ENCODE measurements at regions not wholly inside any gene's neighbourhood (a gene's known extent, or its start where the extent isn't known, plus 50 kb on each side); places are given as distances from the start of the nearest gene placed in this dataset.

GRCh38 chr6:1091900-1092299 is 220.0 kb upstream of the FOXQ1 start:
- Mint-ChIP-seq H3K36me3 (ENCODE audit: low read depth) (no peaks in the 10 kb centered on the region), H3K9me3 (no peaks in the 10 kb centered on the region), H3K4me3 (no peak overlapping the region)

GRCh38 chr6:1089859-1090258 is 222.0 kb upstream of the FOXQ1 start:
- Mint-ChIP-seq H3K27me3 (ENCODE audit: low read depth) (peaks cover 12% of the 10 kb centered on the region), H3K9me3 (no peaks in the 10 kb centered on the region), H3K4me3 (no peak overlapping the region), H3K36me3 (ENCODE audit: low read depth) (no peaks in the 10 kb centered on the region), H3K4me1 (no peaks in the 10 kb centered on the region), H3K27ac (ENCODE audit: unreplicated experiment) (no peak overlapping the region)
- TF ChIP-seq CTCF (conservative IDR thresholded peaks at IDR 0.05), result no peak
- no peak for DNase-seq (ENCODE audit: low read depth, low spot score)

More at GRCh38 chr6:1091900-1092299, 220.0 kb upstream of the FOXQ1 start:
- DNase-seq (ENCODE audit: low read depth, low spot score), result no peak
- peaks cover 11% of the 10 kb centered on the region for H3K27me3 Mint-ChIP-seq (ENCODE audit: low read depth)
- no peaks in the 10 kb centered on the region for H3K4me1 Mint-ChIP-seq
- no peak overlapping the region for H3K27ac Mint-ChIP-seq (ENCODE audit: unreplicated experiment)
- no peak for TF ChIP-seq CTCF (conservative IDR thresholded peaks at IDR 0.05)

GRCh38 chr6:1088492-1089001 is 223.4 kb upstream of the FOXQ1 start:
- TF ChIP-seq CTCF (conservative IDR thresholded peaks at IDR 0.05), result no peak
- Mint-ChIP-seq H3K9me3 (no peaks in the 10 kb centered on the region), H3K4me3 (no peak overlapping the region), H3K27ac (ENCODE audit: unreplicated experiment) (no peak overlapping the region), H3K4me1 (no peaks in the 10 kb centered on the region), H3K27me3 (ENCODE audit: low read depth) (peaks cover 9% of the 10 kb centered on the region), H3K36me3 (ENCODE audit: low read depth) (no peaks in the 10 kb centered on the region)
- no peak for DNase-seq (ENCODE audit: low read depth, low spot score)

GRCh38 chr6:1087154-1087843 is 224.6 kb upstream of the FOXQ1 start:
- H3K4me1 Mint-ChIP-seq, result no peaks in the 10 kb centered on the region
- no peak for TF ChIP-seq CTCF (conservative IDR thresholded peaks at IDR 0.05)
- DNase-seq (ENCODE audit: low read depth, low spot score), result no peak
- H3K36me3 Mint-ChIP-seq (ENCODE audit: low read depth), result no peaks in the 10 kb centered on the region
- no peaks in the 10 kb centered on the region for H3K9me3 Mint-ChIP-seq
- H3K27me3 Mint-ChIP-seq (ENCODE audit: low read depth), result peaks cover 9% of the 10 kb centered on the region
- H3K4me3 Mint-ChIP-seq, result no peak overlapping the region
- H3K27ac Mint-ChIP-seq (ENCODE audit: unreplicated experiment), result no peak overlapping the region

- DNase-seq (ENCODE audit: low read depth, low spot score), result no peak
- no peak for TF ChIP-seq CTCF (conservative IDR thresholded peaks at IDR 0.05)
- Mint-ChIP-seq H3K4me1 (no peaks in the 10 kb centered on the region), H3K27me3 (ENCODE audit: low read depth) (peaks cover 9% of the 10 kb centered on the region), H3K4me3 (no peak overlapping the region), H3K9me3 (no peaks in the 10 kb centered on the region), H3K36me3 (ENCODE audit: low read depth) (no peaks in the 10 kb centered on the region), H3K27ac (ENCODE audit: unreplicated experiment) (no peak overlapping the region)
Observed at GRCh38 chr6:1086446-1087153, 225.3 kb upstream of the FOXQ1 start.
